ENCODE measurements at regions not wholly inside any gene's neighbourhood (a gene's known extent, or its start where the extent isn't known, plus 50 kb on each side); places are given as distances from the start of the nearest gene placed in this dataset.
"Not testable (repeated sequence)": the region's sequence is repeated elsewhere in the genome, so short reads cannot be mapped to it uniquely, and the experiment has no call there.

- DNase-seq = no peak
Measured at GRCh38 chr3:176615826-176616225, 581.5 kb downstream of the TBL1XR1 start.

- no peak for DNase-seq
Measured at GRCh38 chr3:176611703-176612102, 585.6 kb downstream of the TBL1XR1 start.

- no peak for DNase-seq
Measured at GRCh38 chr3:176609361-176609760, 587.9 kb downstream of the TBL1XR1 start.

GRCh38 chr3:176605553-176605952, 591.7 kb downstream of the TBL1XR1 start:
- not testable (repeated sequence) for DNase-seq

GRCh38 chr3:176595307-176595706, 602.0 kb downstream of the TBL1XR1 start:
- no peak for DNase-seq

GRCh38 chr3:176590722-176591121, 606.6 kb downstream of the TBL1XR1 start:
- DNase-seq = no peak

- no peak for DNase-seq
Measured at GRCh38 chr3:176587089-176587488, 610.2 kb downstream of the TBL1XR1 start.

- no peak for DNase-seq
Measured at GRCh38 chr3:176584413-176585176, 612.7 kb downstream of the TBL1XR1 start.

GRCh38 chr3:176583956-176584355, 613.3 kb downstream of the TBL1XR1 start:
- no peak for DNase-seq

- DNase-seq = no peak
Measured at GRCh38 chr3:176581589-176581988, 615.7 kb downstream of the TBL1XR1 start.

- no peak for DNase-seq
Measured at GRCh38 chr3:176579711-176580185, 617.5 kb downstream of the TBL1XR1 start.

GRCh38 chr3:176578316-176578715, 619.0 kb downstream of the TBL1XR1 start:
- no peak for DNase-seq

GRCh38 chr3:176577447-176577846, 619.8 kb downstream of the TBL1XR1 start:
- DNase-seq = no peak

GRCh38 chr3:176574786-176575185, 622.5 kb downstream of the TBL1XR1 start:
- no peak for DNase-seq

- no peak for DNase-seq
Measured at GRCh38 chr3:176571926-176572325, 625.4 kb downstream of the TBL1XR1 start.

GRCh38 chr3:176570992-176571391, 626.3 kb downstream of the TBL1XR1 start:
- no peak for DNase-seq

GRCh38 chr3:176568189-176568588, 629.1 kb downstream of the TBL1XR1 start:
- no peak for DNase-seq

GRCh38 chr3:176566757-176567156, 630.5 kb downstream of the TBL1XR1 start:
- no peak for DNase-seq

GRCh38 chr3:176562331-176562730, 635.0 kb downstream of the TBL1XR1 start:
- DNase-seq = no peak

GRCh38 chr3:176561826-176562225, 635.5 kb downstream of the TBL1XR1 start:
- DNase-seq = no peak

GRCh38 chr3:176554791-176555654, 642.3 kb downstream of the TBL1XR1 start:
- DNase-seq = no peak

- no peak for DNase-seq
Measured at GRCh38 chr3:176554264-176554663, 643.0 kb downstream of the TBL1XR1 start.

- DNase-seq = no peak
Measured at GRCh38 chr3:176526942-176527341, 670.3 kb downstream of the TBL1XR1 start.

- no peak for DNase-seq
Measured at GRCh38 chr3:176526225-176526624, 671.1 kb downstream of the TBL1XR1 start.

All from OCI-M1 (cell line).